OCI-LY1 (cell line): ENCODE measurements at regions not wholly inside any gene's neighbourhood (a gene's known extent, or its start where the extent isn't known, plus 50 kb on each side); places are given as distances from the start of the nearest gene placed in this dataset.
"Not testable (repeated sequence)": the region's sequence is repeated elsewhere in the genome, so short reads cannot be mapped to it uniquely, and the experiment has no call there.

Source experiments
- H2AFZ ChIP-seq: fragments of 200-600 bp; sonication (generic), shearing (Covaris generic); 2 replicates; pipeline ENCODE4 v1.6.0; 2014; ENCODE audit warnings: antibody characterized with exemption, mild to moderate bottlenecking, low read length
- H3F3A ChIP-seq: fragments of 200-600 bp; sonication (generic), shearing (Covaris generic); 2 replicates; pipeline ENCODE4 v1.6.0; 2014; ENCODE audit warnings: mild to moderate bottlenecking, antibody characterized with exemption, low read length, moderate library complexity; ENCODE audit not compliant: insufficient read depth
- H3K27ac ChIP-seq: fragments of 200-600 bp; sonication (generic); 2 replicates; pipeline ENCODE4 v1.5.1; 2014; ENCODE audit warnings: low read length, mixed run types, mild to moderate bottlenecking, low read depth; ENCODE audit not compliant: poor library complexity, severe bottlenecking
- H3K27me3 ChIP-seq: fragments of 200-600 bp; sonication (generic); 2 replicates; pipeline ENCODE4 v1.6.0; 2014; ENCODE audit warnings: antibody characterized with exemption, mild to moderate bottlenecking, low read length, moderate library complexity; ENCODE audit not compliant: insufficient read depth
- H3K36me3 ChIP-seq: fragments of 200-600 bp; sonication (generic); 2 replicates; pipeline ENCODE4 v1.6.1; 2014; ENCODE audit warnings: mild to moderate bottlenecking, antibody characterized with exemption, low read length, moderate library complexity, mixed read lengths; ENCODE audit not compliant: insufficient read depth
- H3K4me1 ChIP-seq: fragments of 200-600 bp; sonication (generic); 2 replicates; pipeline ENCODE4 v1.5.1; 2014; ENCODE audit warnings: mild to moderate bottlenecking, low read length, moderate library complexity; ENCODE audit not compliant: insufficient read depth, severe bottlenecking
- H3K4me2 ChIP-seq: fragments of 200-600 bp; sonication (generic), shearing (Covaris generic); 2 replicates; pipeline ENCODE4 v1.6.1; 2014; ENCODE audit warnings: low read length
- H3K4me3 ChIP-seq: fragments of 200-600 bp; sonication (generic); 2 replicates; pipeline ENCODE4 v1.5.1; 2014; ENCODE audit warnings: low read length, low read depth, mild to moderate bottlenecking, mixed read lengths; ENCODE audit not compliant: poor library complexity, severe bottlenecking
- H3K79me2 ChIP-seq: fragments of 200-600 bp; shearing (Covaris generic); 2 replicates; pipeline ENCODE4 v1.6.1; 2016; ENCODE audit warnings: mixed run types, low read length, mixed read lengths; ENCODE audit not compliant: insufficient read depth
- H3K9ac ChIP-seq: fragments of 200-600 bp; sonication (generic), shearing (Covaris generic); 2 replicates; pipeline ENCODE4 v1.6.1; 2014; ENCODE audit warnings: mild to moderate bottlenecking, low read length, mixed read lengths
- H3K9me2 ChIP-seq: fragments of 200-600 bp; sonication (generic), shearing (Covaris generic); 2 replicates; pipeline ENCODE4 v1.6.1; 2014; ENCODE audit warnings: low read depth, mild to moderate bottlenecking, low read length, mixed read lengths
- H3K9me3 ChIP-seq: fragments of 200-600 bp; shearing (Covaris generic); 2 replicates; pipeline ENCODE4 v1.6.1; 2014; ENCODE audit warnings: low read length, mixed read lengths
- H4K20me1 ChIP-seq: fragments of 200-600 bp; sonication (generic), shearing (Covaris generic); 2 replicates; pipeline ENCODE4 v1.6.0; 2016; ENCODE audit warnings: mild to moderate bottlenecking, low read length; ENCODE audit not compliant: insufficient read depth
- CTCF ChIP-seq: fragments of 200-600 bp; sonication (generic), shearing (Covaris generic); IDR thresholded peaks from 2 replicates; pipeline ENCODE4 v1.5.1; 2017; ENCODE audit warnings: mild to moderate bottlenecking, antibody characterized with exemption, low read length, moderate library complexity, mixed read lengths
- EZH2 ChIP-seq: fragments of 200-600 bp; sonication (generic), shearing (Covaris generic); IDR thresholded peaks from 2 replicates; pipeline ENCODE4 v1.8.0; 2017; ENCODE audit warnings: borderline replicate concordance, mixed run types, mild to moderate bottlenecking, antibody characterized with exemption, low read length, moderate library complexity, mixed read lengths

- no peaks in the 10 kb centered on the region for H3K4me1 ChIP-seq
- no peak overlapping the region for H3K27ac ChIP-seq
- peak overlapping the region; percentile 53 for H3K4me3 ChIP-seq
- H3K9me2 ChIP-seq, result no peaks in the 10 kb centered on the region
- no peaks in the 10 kb centered on the region for H3F3A ChIP-seq
- no peaks in the 10 kb centered on the region for H4K20me1 ChIP-seq
- no peak overlapping the region for H2AFZ ChIP-seq
- no peaks in the 10 kb centered on the region for H3K27me3 ChIP-seq
- peak overlapping the region; percentile 50; the same call in 1 of the 2 replicates for H3K9ac ChIP-seq
- no peaks in the 10 kb centered on the region for H3K9me3 ChIP-seq
- no peaks in the 10 kb centered on the region for H3K36me3 ChIP-seq
- H3K79me2 ChIP-seq, result no peaks in the 10 kb centered on the region
- TF ChIP-seq CTCF (no peak), EZH2 (no peak)
- peak overlapping the region; percentile 34; the same call in 1 of the 2 replicates for H3K4me2 ChIP-seq
These were observed 1383.5 kb upstream of the DEFB115 start for GRCh38 chr20:29873946-29874345.

- H3K9me3 ChIP-seq, result no peaks in the 10 kb centered on the region
- no peak overlapping the region for H3K4me2 ChIP-seq
- H2AFZ ChIP-seq, result no peak overlapping the region
- TF ChIP-seq CTCF (no peak), EZH2 (no peak)
- H3K4me3 ChIP-seq, result no peak overlapping the region
- H3K27me3 ChIP-seq, result no peaks in the 10 kb centered on the region
- no peaks in the 10 kb centered on the region for H3K9me2 ChIP-seq
- no peaks in the 10 kb centered on the region for H3K79me2 ChIP-seq
- H4K20me1 ChIP-seq, result no peaks in the 10 kb centered on the region
- H3K27ac ChIP-seq, result no peak overlapping the region
- no peaks in the 10 kb centered on the region for H3K4me1 ChIP-seq
- no peak overlapping the region for H3K9ac ChIP-seq
- H3K36me3 ChIP-seq, result no peaks in the 10 kb centered on the region
- H3F3A ChIP-seq, result no peaks in the 10 kb centered on the region
These were observed 1382.8 kb upstream of the DEFB115 start for GRCh38 chr20:29874476-29875202.

- H3K4me2 ChIP-seq, H3K9me2 ChIP-seq, H3K4me3 ChIP-seq, H3K27me3 ChIP-seq, H2AFZ ChIP-seq, H3K9me3 ChIP-seq, H3K4me1 ChIP-seq, H3F3A ChIP-seq, H3K9ac ChIP-seq, H3K36me3 ChIP-seq, H3K27ac ChIP-seq, H3K79me2 ChIP-seq, H4K20me1 ChIP-seq: not testable (repeated sequence)
These were observed 1382.0 kb upstream of the DEFB115 start for GRCh38 chr20:29875321-29876083.

GRCh38 chr20:29876084-29876910 is 1381.2 kb upstream of the DEFB115 start:
- H3K9me3 ChIP-seq, H3K9me2 ChIP-seq, H3K4me3 ChIP-seq, H3K4me2 ChIP-seq, H3K27me3 ChIP-seq, H3K27ac ChIP-seq, H3K36me3 ChIP-seq, H2AFZ ChIP-seq, H3K9ac ChIP-seq, H3K79me2 ChIP-seq, H3F3A ChIP-seq, H3K4me1 ChIP-seq, H4K20me1 ChIP-seq: not testable (repeated sequence)
